NT2/D1 (cell line): ENCODE measurements at regions not wholly inside any gene's neighbourhood (a gene's known extent, or its start where the extent isn't known, plus 50 kb on each side); places are given as distances from the start of the nearest gene placed in this dataset.

Experiments
- SUZ12 ChIP-seq: IDR thresholded peaks from 2 replicates; pipeline ENCODE4 v1.6.1; 2011; ENCODE audit not compliant: insufficient read length, insufficient read depth; ENCODE audit errors: extremely low read depth
- YY1 ChIP-seq: IDR thresholded peaks from 2 replicates; pipeline ENCODE4 v1.6.1; 2011; ENCODE audit not compliant: insufficient read length, insufficient read depth
- ZNF274 ChIP-seq: IDR thresholded peaks from 2 replicates; pipeline ENCODE4 v1.6.1; 2011; ENCODE audit warnings: mild to moderate bottlenecking, low read depth, low read length

- TF ChIP-seq ZNF274: no peak
- no peak for TF ChIP-seq SUZ12
- no peak for TF ChIP-seq YY1
Measured at GRCh38 chr22:22789233-22789921, 98.2 kb upstream of the IGLL5 start.
